H1 (cell line): ENCODE measurements at regions not wholly inside any gene's neighbourhood (a gene's known extent, or its start where the extent isn't known, plus 50 kb on each side); places are given as distances from the start of the nearest gene placed in this dataset.

Source experiments
- CTCF ChIA-PET: fragments of 300-600 bp; sonication (Branson Sonifier 250); formaldehyde crosslinking; loops from one replicate; lab custom pipeline; 2021; ENCODE audit not compliant: partially characterized antibody; lab: Charles Lee
- POLR2A ChIA-PET: fragments of 300-600 bp; sonication (Branson Sonifier 250); formaldehyde crosslinking; loops from one replicate; lab custom pipeline; 2021; ENCODE audit warnings: inconsistent platforms; ENCODE audit not compliant: partially characterized antibody; lab: Charles Lee
- DNase-seq, 2 experiments: peaks; one replicate each; pipeline versions ENCODE4 v3.0.0 to v3.0.0-alpha.2; 2010 to 2022; ENCODE audit warnings: low spot score in 2 of 2, low read depth in 1 of 2, mixed read lengths in 1 of 2
- FAIRE-seq: peaks from 2 replicates; lab custom pipeline; 2011; peaks lifted over from hg19 to GRCh38; lab: Jason Lieb, UNC
- H2AFZ ChIP-seq: 2 replicates; pipeline ENCODE4 v1.8.1; 2012; ENCODE audit warnings: low read length, inconsistent platforms
- H2AK5ac ChIP-seq: 2 replicates; pipeline ENCODE4 v1.6.1; 2013; ENCODE audit warnings: low read depth, low read length
- H2BK120ac ChIP-seq: replicated peaks from 2 replicates; pipeline ENCODE3; 2013; ENCODE audit warnings: low read depth, low read length, inconsistent platforms
- H2BK12ac ChIP-seq: 2 replicates; pipeline ENCODE4 v1.6.1; 2013; ENCODE audit warnings: low read depth, low read length
- H2BK15ac ChIP-seq: 2 replicates; pipeline ENCODE4 v1.6.1; 2013; ENCODE audit warnings: low read length
- H2BK20ac ChIP-seq: 2 replicates; pipeline ENCODE4 v1.6.1; 2013; ENCODE audit warnings: low read length
- H2BK5ac ChIP-seq: 2 replicates; pipeline ENCODE4 v1.6.1; 2013; ENCODE audit warnings: low read depth, low read length
- H3K14ac ChIP-seq: 2 replicates; pipeline ENCODE4 v1.6.1; 2013; ENCODE audit warnings: inconsistent platforms; ENCODE audit not compliant: insufficient read length
- H3K18ac ChIP-seq: 2 replicates; pipeline ENCODE4 v1.6.1; 2013; ENCODE audit warnings: low read length; ENCODE audit errors: extremely low read depth
- H3K23ac ChIP-seq: 2 replicates; pipeline ENCODE4 v1.6.1; 2013; ENCODE audit warnings: inconsistent platforms; ENCODE audit not compliant: insufficient read length
- H3K23me2 ChIP-seq: 2 replicates; pipeline ENCODE4 v1.6.1; 2013; ENCODE audit warnings: low read depth, low read length
- H3K27ac ChIP-seq: 2 replicates; pipeline ENCODE4 v1.6.1; 2011; ENCODE audit warnings: low read depth, low read length, inconsistent platforms
- H3K27me3 ChIP-seq, 4 experiments: replicated peaks in 1 of 4; 1 replicate in 1 of 4; 2 replicates in 3 of 4; pipeline versions ENCODE4 v1.6.1 to v1.8.1; 2011 to 2013; ENCODE audit warnings: low read length in 3 of 4, mild to moderate bottlenecking in 3 of 4, inconsistent platforms in 2 of 4, mixed read lengths in 2 of 4, moderate library complexity in 1 of 4; ENCODE audit not compliant: control insufficient read depth in 3 of 4, insufficient read depth in 3 of 4; ENCODE audit errors: extremely low read depth in 1 of 4
- H3K36me3 ChIP-seq, 4 experiments: 2 replicates each; pipeline versions ENCODE4 v1.6.1 to v1.8.1; 2011 to 2013; ENCODE audit warnings: mild to moderate bottlenecking in 4 of 4, low read length in 3 of 4, moderate library complexity in 2 of 4, control low read depth in 1 of 4, inconsistent platforms in 1 of 4; ENCODE audit not compliant: insufficient read depth in 4 of 4, control insufficient read depth in 2 of 4
- H3K4ac ChIP-seq: replicated peaks from 2 replicates; pipeline ENCODE3; 2013; ENCODE audit warnings: low read length, low read depth, mixed read lengths, inconsistent platforms; ENCODE audit not compliant: insufficient read length
- H3K4me1 ChIP-seq, 4 experiments: replicated peaks in 1 of 4; 1 replicate in 1 of 4; 2 replicates in 3 of 4; pipeline versions ENCODE4 v1.6.1 to v1.8.1; 2011 to 2013; ENCODE audit warnings: low read length in 3 of 4, inconsistent platforms in 2 of 4, mixed read lengths in 1 of 4; ENCODE audit not compliant: insufficient read depth in 4 of 4, control insufficient read depth in 3 of 4
- H3K4me2 ChIP-seq, 2 experiments: 2 replicates each; pipeline versions ENCODE4 v1.6.1 to v1.8.1; 2011 to 2013; ENCODE audit warnings: low read depth in 2 of 2, low read length in 2 of 2, control low read depth in 1 of 2, inconsistent platforms in 1 of 2, mild to moderate bottlenecking in 1 of 2; ENCODE audit not compliant: insufficient read depth in 1 of 2
- H3K4me3 ChIP-seq, 4 experiments: fragments of 200-600, 300-600 bp in 1 of 4; sonication (generic), shearing (Covaris generic), sonication (Bioruptor Twin) in 1 of 4; 2 replicates each; pipeline versions ENCODE4 v1.5.1 to v1.8.1; 2011 to 2016; ENCODE audit warnings: low read length in 4 of 4, low read depth in 3 of 4, control low read depth in 2 of 4, inconsistent platforms in 2 of 4, mild to moderate bottlenecking in 2 of 4, mixed read lengths in 1 of 4, moderate library complexity in 1 of 4; ENCODE audit not compliant: insufficient read depth in 2 of 4; ENCODE audit errors: extremely low read depth in 1 of 4
- H3K56ac ChIP-seq: replicated peaks from 2 replicates; pipeline ENCODE3; 2013; ENCODE audit warnings: low read depth, mild to moderate bottlenecking, mixed read lengths, low read length, inconsistent platforms; ENCODE audit not compliant: insufficient read length
- H3K79me1 ChIP-seq: 2 replicates; pipeline ENCODE4 v1.6.1; 2013; ENCODE audit warnings: low read depth, low read length, control low read depth
- H3K79me2 ChIP-seq, 2 experiments: 2 replicates each; pipeline versions ENCODE4 v1.6.1 to v1.8.1; 2012 to 2013; ENCODE audit warnings: low read length in 2 of 2, mild to moderate bottlenecking in 2 of 2, inconsistent platforms in 1 of 2; ENCODE audit not compliant: insufficient read depth in 2 of 2, control insufficient read depth in 1 of 2
- H3K9ac ChIP-seq, 4 experiments: replicated peaks in 1 of 4; 1 replicate in 1 of 4; 2 replicates in 3 of 4; pipeline versions ENCODE4 v1.6.1 to v1.8.1; 2011 to 2013; ENCODE audit warnings: low read depth in 3 of 4, low read length in 3 of 4, control low read depth in 2 of 4, mild to moderate bottlenecking in 2 of 4, moderate library complexity in 2 of 4, inconsistent platforms in 1 of 4; ENCODE audit errors: extremely low read depth in 1 of 4
- H3K9me3 ChIP-seq, 2 experiments: 2 replicates each; pipeline versions ENCODE4 v1.6.1 to v1.8.1; 2012 to 2013; ENCODE audit warnings: mild to moderate bottlenecking in 2 of 2, moderate library complexity in 2 of 2, control low read depth in 1 of 2, inconsistent platforms in 1 of 2, low read depth in 1 of 2, low read length in 1 of 2, mixed read lengths in 1 of 2; ENCODE audit not compliant: insufficient read depth in 2 of 2
- H4K20me1 ChIP-seq, 2 experiments: replicated peaks in 1 of 2; 2 replicates each; pipeline versions ENCODE3 to v1.8.1; 2011 to 2013; ENCODE audit warnings: inconsistent platforms in 2 of 2, low read length in 2 of 2, mild to moderate bottlenecking in 1 of 2; ENCODE audit not compliant: insufficient read depth in 2 of 2, control insufficient read depth in 1 of 2
- H4K5ac ChIP-seq: 2 replicates; pipeline ENCODE4 v1.6.1; 2013; ENCODE audit warnings: low read length, low read depth, mixed read lengths, inconsistent platforms; ENCODE audit not compliant: insufficient read length
- H4K8ac ChIP-seq: 2 replicates; pipeline ENCODE4 v1.8.0; 2013; ENCODE audit warnings: mild to moderate bottlenecking, moderate library complexity, low read length, inconsistent platforms; ENCODE audit not compliant: insufficient read depth; ENCODE audit errors: extremely low read depth
- H4K91ac ChIP-seq: replicated peaks from 2 replicates; pipeline ENCODE3; 2013; ENCODE audit warnings: low read length, mixed read lengths, inconsistent platforms; ENCODE audit not compliant: insufficient read length
- BCL11A ChIP-seq, 2 experiments: IDR thresholded peaks; one replicate each; pipeline ENCODE4 v1.6.1; 2011; ENCODE audit warnings: low read depth in 2 of 2, low read length in 2 of 2, mild to moderate bottlenecking in 2 of 2
- CBX8 ChIP-seq: fragments of 300-800, 300-1000 bp; sonication (generic); IDR thresholded peaks from 2 replicates; pipeline ENCODE4 v1.7.1; 2016; ENCODE audit warnings: low read depth, low read length, borderline replicate concordance
- HDAC6 ChIP-seq: IDR thresholded peaks from one replicate; pipeline ENCODE4 v1.7.1; 2012; ENCODE audit warnings: low read depth, mild to moderate bottlenecking, inconsistent platforms, low read length, moderate library complexity
- KDM4A ChIP-seq: IDR thresholded peaks from one replicate; pipeline ENCODE4 v1.7.1; 2012; ENCODE audit warnings: low read depth, mild to moderate bottlenecking, moderate library complexity, low read length, inconsistent platforms; ENCODE audit not compliant: severe bottlenecking
- MAFK ChIP-seq: IDR thresholded peaks from 2 replicates; pipeline ENCODE4 v1.6.1; 2012; ENCODE audit warnings: low read depth, mild to moderate bottlenecking, improper control_type of control experiment, low read length
- MAX ChIP-seq: IDR thresholded peaks from 2 replicates; pipeline ENCODE4 v1.6.1; 2012; ENCODE audit warnings: inconsistent platforms
- SP4 ChIP-seq: IDR thresholded peaks from 2 replicates; pipeline ENCODE4 v1.6.1; 2012; ENCODE audit warnings: low read length, inconsistent platforms
- SRF ChIP-seq: IDR thresholded peaks from 2 replicates; pipeline ENCODE4 v1.6.1; 2011; ENCODE audit warnings: mild to moderate bottlenecking, low read depth, low read length, moderate library complexity
- WGBS, 2 experiments: shearing (Covaris generic) in 1 of 2; methylation state at CpG; one replicate each; pipeline versions ENCODE4 v1.1.6 to v1.1.7; 2013 to 2015; ENCODE audit warnings: low lambda C conversion rate in 2 of 2, mixed read lengths in 2 of 2, inconsistent platforms in 1 of 2, low coverage in 1 of 2, missing lambda C conversion rate in 1 of 2; ENCODE audit not compliant: insufficient replicate concordance in 2 of 2, insufficient coverage in 1 of 2, insufficient read length in 1 of 2; ENCODE audit errors: extremely low coverage in 1 of 2, missing lambda C conversion rate in 1 of 2; 5-methylcytosine and 5-hydroxymethylcytosine counted together
- TF ChIP-seq, protein P1 (sequence below), 3 experiments: IDR thresholded peaks; 1 replicate in 2 of 3; 2 replicates in 1 of 3; pipeline versions ENCODE4 v1.5.1 to v1.6.1; 2011; ENCODE audit warnings: low read length in 3 of 3, mild to moderate bottlenecking in 3 of 3, inconsistent platforms in 2 of 3, low read depth in 1 of 3, moderate library complexity in 1 of 3; ENCODE audit not compliant: insufficient read depth in 1 of 3; ENCODE audit errors: control extremely low read depth in 1 of 3
- TF ChIP-seq, protein P2 (sequence below): IDR thresholded peaks from 2 replicates; pipeline ENCODE4 v1.6.1; 2011; ENCODE audit warnings: low read depth, mild to moderate bottlenecking, low read length; ENCODE audit not compliant: insufficient read depth

GRCh38 chr12:89216211-89216952, 135.9 kb downstream of the DUSP6 start:
- H3K4ac ChIP-seq, result no peak overlapping the region
- no peak overlapping the region for H2BK120ac ChIP-seq
- POLR2A ChIA-PET, result no interaction called here
- no peak overlapping the region for H4K8ac ChIP-seq
- no peak overlapping the region for H3K4me2 ChIP-seq
- 0 out of 2 replicates have a peak overlapping the region, but pooled peaks have one; percentile 35 for H2BK20ac ChIP-seq
- no peaks in the 10 kb centered on the region for H3K27me3 ChIP-seq
- no peaks in the 10 kb centered on the region for H3K79me1 ChIP-seq
- no peaks in the 10 kb centered on the region for H3K79me2 ChIP-seq
- no peak overlapping the region for H2BK5ac ChIP-seq
- no peak overlapping the region for H2AK5ac ChIP-seq
- H3K4me3 ChIP-seq, result no peak overlapping the region
- no peaks in the 10 kb centered on the region for H3K9me3 ChIP-seq
- H4K5ac ChIP-seq, result no peak overlapping the region
- DNase-seq (no peak), FAIRE-seq (no peak)
- 83% methylated on average over 1 of the region's 1 CpG; no CpG with 5 or more reads in 1 of the 2 experiments for WGBS, 2 experiments
- no peak overlapping the region for H2BK12ac ChIP-seq
- H3K23ac ChIP-seq, result no peak overlapping the region
- H3K9ac ChIP-seq, result no peak overlapping the region
- no peak overlapping the region for H3K14ac ChIP-seq
- H3K18ac ChIP-seq, result no peak overlapping the region
- H3K27ac ChIP-seq, result no peak overlapping the region
- CTCF ChIA-PET, result no interaction called here
- H4K91ac ChIP-seq, result no peak overlapping the region
- H3K36me3 ChIP-seq, result no peaks in the 10 kb centered on the region
- H3K56ac ChIP-seq, result no peak overlapping the region
- no peak overlapping the region for H2BK15ac ChIP-seq
- H4K20me1 ChIP-seq, result no peaks in the 10 kb centered on the region
- H3K4me1 ChIP-seq, result no peaks in the 10 kb centered on the region
- no peaks in the 10 kb centered on the region for H3K23me2 ChIP-seq
- H2AFZ ChIP-seq, result no peak overlapping the region
- no peak for TF ChIP-seq MAX
- TF ChIP-seq, protein P1, sequence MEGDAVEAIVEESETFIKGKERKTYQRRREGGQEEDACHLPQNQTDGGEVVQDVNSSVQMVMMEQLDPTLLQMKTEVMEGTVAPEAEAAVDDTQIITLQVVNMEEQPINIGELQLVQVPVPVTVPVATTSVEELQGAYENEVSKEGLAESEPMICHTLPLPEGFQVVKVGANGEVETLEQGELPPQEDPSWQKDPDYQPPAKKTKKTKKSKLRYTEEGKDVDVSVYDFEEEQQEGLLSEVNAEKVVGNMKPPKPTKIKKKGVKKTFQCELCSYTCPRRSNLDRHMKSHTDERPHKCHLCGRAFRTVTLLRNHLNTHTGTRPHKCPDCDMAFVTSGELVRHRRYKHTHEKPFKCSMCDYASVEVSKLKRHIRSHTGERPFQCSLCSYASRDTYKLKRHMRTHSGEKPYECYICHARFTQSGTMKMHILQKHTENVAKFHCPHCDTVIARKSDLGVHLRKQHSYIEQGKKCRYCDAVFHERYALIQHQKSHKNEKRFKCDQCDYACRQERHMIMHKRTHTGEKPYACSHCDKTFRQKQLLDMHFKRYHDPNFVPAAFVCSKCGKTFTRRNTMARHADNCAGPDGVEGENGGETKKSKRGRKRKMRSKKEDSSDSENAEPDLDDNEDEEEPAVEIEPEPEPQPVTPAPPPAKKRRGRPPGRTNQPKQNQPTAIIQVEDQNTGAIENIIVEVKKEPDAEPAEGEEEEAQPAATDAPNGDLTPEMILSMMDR (IDR thresholded peaks at IDR 0.05; ENCODE audit: control extremely low read depth in 1 of 3, insufficient read depth in 1 of 3, low read depth in 1 of 3, low read length in 3 of 3), result no peak
- TF ChIP-seq, protein P2, sequence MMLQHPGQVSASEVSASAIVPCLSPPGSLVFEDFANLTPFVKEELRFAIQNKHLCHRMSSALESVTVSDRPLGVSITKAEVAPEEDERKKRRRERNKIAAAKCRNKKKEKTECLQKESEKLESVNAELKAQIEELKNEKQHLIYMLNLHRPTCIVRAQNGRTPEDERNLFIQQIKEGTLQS, result no peak
- no peak for TF ChIP-seq MAFK
- no peak for TF ChIP-seq BCL11A (IDR thresholded peaks at IDR 0.05; ENCODE audit: low read depth in 2 of 2, low read length in 2 of 2)
- no peak for TF ChIP-seq SP4
- no peak for TF ChIP-seq HDAC6
- no peak for TF ChIP-seq KDM4A
- TF ChIP-seq CBX8, result no peak
- TF ChIP-seq SRF, result no peak
